CD14-positive monocyte (primary cell): ENCODE measurements at regions not wholly inside any gene's neighbourhood (a gene's known extent, or its start where the extent isn't known, plus 50 kb on each side); places are given as distances from the start of the nearest gene placed in this dataset.
A peak's percentile ranks its signal among the peaks of the same experiment; 100 is the strongest.

Source experiments
- DNase-seq, 3 donors: peaks; one replicate each; pipeline ENCODE4 v3.0.0-alpha.2; 2011 to 2022
- H2AFZ ChIP-seq: 2 replicates; pipeline ENCODE4 v1.6.0; 2012; ENCODE audit warnings: mild to moderate bottlenecking, low read depth, low read length, inconsistent platforms; ENCODE audit not compliant: insufficient read depth, poor library complexity, severe bottlenecking
- H3K27ac ChIP-seq, 2 donors: 1 replicate in 1 of 2; 2 replicates in 1 of 2; pipeline ENCODE4 v1.5.1; 2012 to 2013; ENCODE audit warnings: low read length in 2 of 2, control low read depth in 1 of 2, inconsistent platforms in 1 of 2, low read depth in 1 of 2, mild to moderate bottlenecking in 1 of 2
- H3K27me3 ChIP-seq, 2 donors: one replicate each; pipeline versions ENCODE4 v1.6.0 to v1.6.1; 2011 to 2013; ENCODE audit warnings: low read length in 2 of 2; ENCODE audit not compliant: control insufficient read depth in 2 of 2, insufficient read depth in 2 of 2
- H3K36me3 ChIP-seq, 2 donors: replicated peaks in 1 of 2; 1 replicate in 1 of 2; 2 replicates in 1 of 2; pipeline versions ENCODE4 v1.5.1 to v1.6.1; 2012 to 2013; ENCODE audit warnings: low read length in 2 of 2, control low read depth in 1 of 2, inconsistent platforms in 1 of 2, mild to moderate bottlenecking in 1 of 2; ENCODE audit not compliant: insufficient read depth in 2 of 2, control insufficient read depth in 1 of 2
- H3K4me1 ChIP-seq, 2 donors: 1 replicate in 1 of 2; 2 replicates in 1 of 2; pipeline versions ENCODE4 v1.5.1 to v1.6.1; 2012 to 2013; ENCODE audit warnings: low read length in 2 of 2, control low read depth in 1 of 2, inconsistent platforms in 1 of 2, mild to moderate bottlenecking in 1 of 2, moderate library complexity in 1 of 2; ENCODE audit not compliant: insufficient read depth in 2 of 2, control insufficient read depth in 1 of 2
- H3K4me2 ChIP-seq: replicated peaks from 2 replicates; pipeline ENCODE3; 2012; ENCODE audit warnings: low read length, moderate library complexity, mild to moderate bottlenecking; ENCODE audit not compliant: poor library complexity, severe bottlenecking; ENCODE audit errors: extremely low read depth
- H3K4me3 ChIP-seq, 3 experiments: fragments of 200-600 bp in 1 of 3; sonication (generic) in 1 of 3; replicated peaks in 1 of 3; 1 replicate in 2 of 3; 2 replicates in 1 of 3; pipeline ENCODE4 v1.5.1; 2011 to 2013; ENCODE audit warnings: low read length in 3 of 3, mild to moderate bottlenecking in 3 of 3, control low read depth in 2 of 3, low read depth in 2 of 3, inconsistent platforms in 1 of 3, moderate library complexity in 1 of 3
- H3K79me2 ChIP-seq: 2 replicates; pipeline ENCODE4 v1.6.0; 2012; ENCODE audit warnings: mild to moderate bottlenecking, control low read depth, inconsistent platforms, low read length, moderate library complexity; ENCODE audit not compliant: insufficient read depth
- H3K9ac ChIP-seq: 2 replicates; pipeline ENCODE4 v1.6.0; 2017; ENCODE audit warnings: low read length, mild to moderate bottlenecking; ENCODE audit not compliant: insufficient read depth, poor library complexity, severe bottlenecking
- H3K9me3 ChIP-seq, 2 donors: replicated peaks in 1 of 2; 1 replicate in 1 of 2; 2 replicates in 1 of 2; pipeline versions ENCODE4 v1.5.1 to v1.6.1; 2012 to 2013; ENCODE audit warnings: low read length in 2 of 2, control low read depth in 1 of 2; ENCODE audit not compliant: control insufficient read depth in 1 of 2, insufficient read depth in 1 of 2
- H4K20me1 ChIP-seq: 2 replicates; pipeline ENCODE4 v1.6.0; 2012; ENCODE audit warnings: mild to moderate bottlenecking, low read length, control low read depth, moderate library complexity; ENCODE audit not compliant: insufficient read depth
- H3K27ac Mint-ChIP-seq, 7 donors: one replicate each; pipeline ENCODE4 v1.8.0; 2020; ENCODE audit warnings: mild to moderate bottlenecking in 7 of 7, mixed read lengths in 7 of 7, moderate library complexity in 6 of 7, inconsistent platforms in 2 of 7
- H3K27me3 Mint-ChIP-seq, 3 donors: one replicate each; pipeline ENCODE4 v1.8.0; 2021 to 2022; ENCODE audit warnings: low read depth in 3 of 3, mild to moderate bottlenecking in 3 of 3, mixed read lengths in 3 of 3, moderate library complexity in 3 of 3, inconsistent platforms in 1 of 3
- H3K36me3 Mint-ChIP-seq, 2 donors: one replicate each; pipeline ENCODE4 v1.8.0; 2020; ENCODE audit warnings: mixed read lengths in 2 of 2, inconsistent platforms in 1 of 2, mild to moderate bottlenecking in 1 of 2
- H3K4me1 Mint-ChIP-seq: one replicate; pipeline ENCODE4 v1.8.0; 2020; ENCODE audit warnings: mild to moderate bottlenecking, mixed read lengths
- H3K4me3 Mint-ChIP-seq, 2 donors: one replicate each; pipeline ENCODE4 v1.8.0; 2020; ENCODE audit warnings: mild to moderate bottlenecking in 2 of 2, mixed read lengths in 2 of 2, moderate library complexity in 1 of 2
- H3K9me3 Mint-ChIP-seq, 7 donors: one replicate each; pipeline ENCODE4 v1.8.0; 2020 to 2022; ENCODE audit warnings: mixed read lengths in 7 of 7, mild to moderate bottlenecking in 6 of 7, moderate library complexity in 6 of 7, inconsistent platforms in 2 of 7
- CTCF ChIP-seq: fragments of 200-600 bp; IDR thresholded peaks from one replicate; pipeline ENCODE4 v1.8.0; 2022; ENCODE audit warnings: antibody characterized with exemption, mild to moderate bottlenecking
- WGBS: methylation state at CpG from one replicate; pipeline ENCODE4 v1.1.5; 2013; ENCODE audit warnings: missing lambda C conversion rate; ENCODE audit not compliant: insufficient coverage; 5-methylcytosine and 5-hydroxymethylcytosine counted together
- intact Hi-C, 2 donors: fragments of 100-400 bp; cut with micrococcal nuclease; formaldehyde crosslinking; loops; one replicate each; pipeline versions ENCODE4 v1.15.0 to v1.15.1; 2023

DNA sequence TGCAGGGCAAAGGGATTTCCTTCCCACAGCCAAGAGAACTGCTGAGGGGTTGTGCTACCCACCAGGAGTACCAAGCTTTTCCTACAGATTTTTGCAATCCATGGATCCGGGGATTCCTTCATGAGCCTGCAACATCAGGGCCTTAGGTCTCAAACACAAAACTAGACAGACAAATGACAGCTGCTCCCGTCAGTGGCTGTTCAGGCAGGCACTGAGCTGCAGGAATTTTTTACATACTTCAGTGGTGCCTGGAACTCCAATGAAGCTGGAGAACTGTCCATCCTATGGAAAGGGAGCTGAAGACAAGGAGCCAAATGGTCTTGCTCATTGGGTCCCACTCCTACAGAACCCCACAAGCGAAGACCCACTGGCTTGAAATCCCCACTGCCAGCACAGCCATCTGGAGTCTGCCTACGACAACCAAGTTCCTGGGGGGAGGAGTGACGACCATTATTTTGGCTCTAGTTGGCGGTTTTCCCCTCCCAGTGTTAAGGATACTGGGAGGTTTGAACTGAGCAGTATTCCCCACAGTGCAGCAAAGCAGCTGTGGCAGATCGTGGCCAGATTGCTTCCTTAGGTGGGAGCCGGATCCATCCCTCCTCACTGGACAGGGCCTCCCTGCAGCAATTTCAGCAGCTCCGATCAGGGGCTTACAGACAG lies 157.7 kb upstream of the TMEM45B start:
- Histone ChIP-seq H4K20me1 (no peaks in the 10 kb centered on the region), H3K4me2 (no peak overlapping the region), H3K9me3 (peaks cover 7 to 19% of the 10 kb centered on the region in 2 donors), H3K4me1 (no peaks in the 10 kb centered on the region), H3K27ac (no peak overlapping the region), H3K9ac (no peak overlapping the region), H2AFZ (no peak overlapping the region), H3K36me3 (no peaks in the 10 kb centered on the region), H3K27me3 (no peaks in the 10 kb centered on the region), H3K79me2 (no peaks in the 10 kb centered on the region), H3K4me3 (no peak overlapping the region)
- Mint-ChIP-seq H3K4me1 (no peaks in the 10 kb centered on the region), H3K27me3 (peaks cover 0 to 2% (median 0%) of the 10 kb centered on the region in 3 donors), H3K36me3 (no peaks in the 10 kb centered on the region), H3K4me3 (no peak overlapping the region), H3K9me3 (peaks cover 21 to 29% (median 26%) of the 10 kb centered on the region in 7 donors), H3K27ac (no peak overlapping the region)
- intact Hi-C loops: no loop called here
- DNase-seq: no peak
- 76% methylated on average over 5 of the region's 9 CpGs for WGBS
- no peak for TF ChIP-seq CTCF

DNA sequence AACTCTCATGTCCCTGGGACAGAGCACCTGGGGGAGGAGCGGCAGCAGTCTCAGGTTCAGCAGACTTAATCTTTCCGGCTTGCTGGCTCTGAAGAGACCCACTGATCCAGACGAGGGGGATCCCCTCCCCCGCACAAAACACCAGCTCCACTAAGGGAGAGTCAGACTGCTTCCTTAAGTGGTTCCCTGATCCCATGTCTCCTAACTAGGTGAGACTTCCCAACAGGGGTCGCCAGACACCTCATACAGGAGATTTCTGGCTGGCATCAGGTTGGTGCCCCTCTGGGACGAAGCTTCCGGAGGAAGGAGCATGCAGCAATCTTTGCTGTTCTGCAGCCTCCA lies 157.2 kb upstream of the TMEM45B start:
- Histone ChIP-seq H3K27ac (no peak overlapping the region), H3K27me3 (no peaks in the 10 kb centered on the region), H3K4me2 (no peak overlapping the region), H3K36me3 (no peaks in the 10 kb centered on the region), H4K20me1 (no peaks in the 10 kb centered on the region), H3K4me1 (no peaks in the 10 kb centered on the region), H3K9ac (no peak overlapping the region), H3K4me3 (no peak overlapping the region), H2AFZ (no peak overlapping the region), H3K9me3 (peaks cover 7 to 19% of the 10 kb centered on the region in 2 donors), H3K79me2 (no peaks in the 10 kb centered on the region)
- WGBS: 68% methylated on average over 7 of the region's 7 CpGs
- Mint-ChIP-seq H3K4me3 (no peak overlapping the region), H3K27me3 (peaks cover 0 to 2% (median 0%) of the 10 kb centered on the region in 3 donors), H3K4me1 (no peaks in the 10 kb centered on the region), H3K27ac (peak overlapping the region in 1 of 7 donors; percentile 42), H3K9me3 (peaks cover 21 to 29% (median 25%) of the 10 kb centered on the region in 7 donors), H3K36me3 (no peaks in the 10 kb centered on the region)
- no peak for TF ChIP-seq CTCF
- DNase-seq: no peak
- intact Hi-C loops: no loop called here
